Colonic mucosa (tissue), 4 donors: ENCODE measurements at regions not wholly inside any gene's neighbourhood (a gene's known extent, or its start where the extent isn't known, plus 50 kb on each side); places are given as distances from the start of the nearest gene placed in this dataset.

Source experiments
- DNase-seq: peaks from one replicate; pipeline ENCODE4 v3.0.0-alpha.2; 2020
- H3K27ac ChIP-seq: fragments of 200-600 bp; one replicate; pipeline ENCODE4 v1.8.0; 2021
- H3K27me3 ChIP-seq: fragments of 200-600 bp; one replicate; pipeline ENCODE4 v1.8.0; 2021
- H3K36me3 ChIP-seq: fragments of 200-600 bp; one replicate; pipeline ENCODE4 v1.8.0; 2021
- H3K4me1 ChIP-seq: fragments of 200-600 bp; one replicate; pipeline ENCODE4 v1.8.0; 2021; ENCODE audit warnings: mild to moderate bottlenecking
- H3K4me3 ChIP-seq: fragments of 200-600 bp; one replicate; pipeline ENCODE4 v1.8.0; 2021
- H3K9ac ChIP-seq, 2 donors: one replicate each; pipeline ENCODE4 v1.7.0; 2013; ENCODE audit warnings: control low read depth in 2 of 2, low read depth in 2 of 2, low read length in 2 of 2
- H3K9me3 ChIP-seq: fragments of 200-600 bp; one replicate; pipeline ENCODE4 v1.8.0; 2021
- CTCF ChIP-seq: fragments of 200-600 bp; IDR thresholded peaks from one replicate; pipeline ENCODE4 v1.8.0; 2022; ENCODE audit warnings: antibody characterized with exemption, mild to moderate bottlenecking
- intact Hi-C: fragments of 100-400 bp; cut with DNase I; formaldehyde crosslinking; loops from one replicate; pipeline ENCODE4 v1.14.1; 2022
- donor health status: healthy.
- donor health status: DM: no; HTN: no; CAD: no.
- donor health status: DM: no; HTN: no; CAD: no.

- H3K27ac ChIP-seq: no peak overlapping the region
- DNase-seq: no peak
- no peak for TF ChIP-seq CTCF
- H3K4me1 ChIP-seq: no peaks in the 10 kb centered on the region
- H3K27me3 ChIP-seq: no peaks in the 10 kb centered on the region
- intact Hi-C loops: no loop called here
- H3K9me3 ChIP-seq: no peaks in the 10 kb centered on the region
- H3K9ac ChIP-seq: no peak overlapping the region
- no peaks in the 10 kb centered on the region for H3K36me3 ChIP-seq
- no peak overlapping the region for H3K4me3 ChIP-seq
These were observed 760.5 kb upstream of the SOX9 start for GRCh38 chr17:71360301-71360700.

GRCh38 chr17:71361656-71362450 is 759.0 kb upstream of the SOX9 start:
- intact Hi-C loops: no loop called here
- Histone ChIP-seq H3K4me1 (no peaks in the 10 kb centered on the region), H3K27ac (no peak overlapping the region), H3K9me3 (no peaks in the 10 kb centered on the region), H3K36me3 (no peaks in the 10 kb centered on the region), H3K4me3 (no peak overlapping the region), H3K27me3 (no peaks in the 10 kb centered on the region), H3K9ac (no peak overlapping the region)
- DNase-seq: no peak
- TF ChIP-seq CTCF: no peak

GRCh38 chr17:71363661-71364060 is 757.2 kb upstream of the SOX9 start:
- Histone ChIP-seq H3K36me3 (no peaks in the 10 kb centered on the region), H3K27ac (no peak overlapping the region), H3K4me1 (no peaks in the 10 kb centered on the region), H3K4me3 (no peak overlapping the region), H3K27me3 (no peaks in the 10 kb centered on the region), H3K9ac (no peak overlapping the region), H3K9me3 (no peaks in the 10 kb centered on the region)
- no peak for TF ChIP-seq CTCF
- no peak for DNase-seq
- intact Hi-C loops: no loop called here

- no peak overlapping the region for H3K9ac ChIP-seq
- TF ChIP-seq CTCF: no peak
- no peaks in the 10 kb centered on the region for H3K9me3 ChIP-seq
- no peak overlapping the region for H3K27ac ChIP-seq
- intact Hi-C loops: no loop called here
- no peak for DNase-seq
- no peaks in the 10 kb centered on the region for H3K27me3 ChIP-seq
- H3K4me1 ChIP-seq: no peaks in the 10 kb centered on the region
- H3K36me3 ChIP-seq: no peaks in the 10 kb centered on the region
- H3K4me3 ChIP-seq: no peak overlapping the region
These were observed 749.0 kb upstream of the SOX9 start for GRCh38 chr17:71371809-71372208.

- no peak for TF ChIP-seq CTCF
- H3K27ac ChIP-seq: no peak overlapping the region
- H3K36me3 ChIP-seq: no peaks in the 10 kb centered on the region
- H3K9ac ChIP-seq: no peak overlapping the region
- H3K4me1 ChIP-seq: no peaks in the 10 kb centered on the region
- intact Hi-C loops: no loop called here
- no peaks in the 10 kb centered on the region for H3K9me3 ChIP-seq
- H3K4me3 ChIP-seq: no peak overlapping the region
- H3K27me3 ChIP-seq: no peaks in the 10 kb centered on the region
- no peak for DNase-seq
These were observed 744.9 kb upstream of the SOX9 start for GRCh38 chr17:71375948-71376347.
